Panc1 (cell line): ENCODE measurements at regions not wholly inside any gene's neighbourhood (a gene's known extent, or its start where the extent isn't known, plus 50 kb on each side); places are given as distances from the start of the nearest gene placed in this dataset.

Source experiments
- POLR2AphosphoS5 ChIP-seq: IDR thresholded peaks from 2 replicates; pipeline ENCODE4 v1.6.1; 2012; ENCODE audit warnings: mild to moderate bottlenecking, low read depth, low read length, moderate library complexity
- REST ChIP-seq, 2 experiments: IDR thresholded peaks; 2 replicates each; pipeline ENCODE4 v1.6.1; 2011 to 2012; ENCODE audit warnings: low read depth in 2 of 2, control low read depth in 1 of 2, low read length in 1 of 2, mild to moderate bottlenecking in 1 of 2, moderate library complexity in 1 of 2; ENCODE audit not compliant: insufficient read depth in 1 of 2
- SIN3A ChIP-seq: IDR thresholded peaks from 2 replicates; pipeline ENCODE4 v1.6.1; 2012; ENCODE audit warnings: low read depth, mild to moderate bottlenecking, low read length, moderate library complexity, borderline replicate concordance; ENCODE audit not compliant: insufficient read depth
- TF ChIP-seq, protein P1 (sequence below): fragments of 450-650 bp; IDR thresholded peaks from 2 replicates; pipeline ENCODE4 v1.5.1; 2017; ENCODE audit warnings: mild to moderate bottlenecking

DNA sequence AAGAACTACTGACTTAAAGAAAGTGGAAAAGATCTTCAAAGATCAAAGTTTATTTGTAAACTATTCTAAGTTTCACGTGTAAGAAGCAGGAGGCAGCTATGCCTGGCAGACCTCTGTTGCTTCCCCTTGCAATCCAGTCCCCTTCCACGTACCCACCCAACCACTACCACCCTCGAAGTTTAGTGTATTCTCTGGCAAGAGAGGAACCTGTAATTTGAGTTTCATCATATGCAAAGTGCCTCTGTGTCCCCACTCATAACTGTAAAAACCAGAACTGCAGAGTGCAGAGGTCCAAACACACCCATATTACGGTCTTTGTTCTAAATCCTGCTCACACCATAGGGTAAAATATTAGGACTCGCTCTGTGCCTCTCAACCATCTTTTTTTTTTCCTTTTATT lies 75.8 kb upstream of the FRY start:
- TF ChIP-seq, protein P1, sequence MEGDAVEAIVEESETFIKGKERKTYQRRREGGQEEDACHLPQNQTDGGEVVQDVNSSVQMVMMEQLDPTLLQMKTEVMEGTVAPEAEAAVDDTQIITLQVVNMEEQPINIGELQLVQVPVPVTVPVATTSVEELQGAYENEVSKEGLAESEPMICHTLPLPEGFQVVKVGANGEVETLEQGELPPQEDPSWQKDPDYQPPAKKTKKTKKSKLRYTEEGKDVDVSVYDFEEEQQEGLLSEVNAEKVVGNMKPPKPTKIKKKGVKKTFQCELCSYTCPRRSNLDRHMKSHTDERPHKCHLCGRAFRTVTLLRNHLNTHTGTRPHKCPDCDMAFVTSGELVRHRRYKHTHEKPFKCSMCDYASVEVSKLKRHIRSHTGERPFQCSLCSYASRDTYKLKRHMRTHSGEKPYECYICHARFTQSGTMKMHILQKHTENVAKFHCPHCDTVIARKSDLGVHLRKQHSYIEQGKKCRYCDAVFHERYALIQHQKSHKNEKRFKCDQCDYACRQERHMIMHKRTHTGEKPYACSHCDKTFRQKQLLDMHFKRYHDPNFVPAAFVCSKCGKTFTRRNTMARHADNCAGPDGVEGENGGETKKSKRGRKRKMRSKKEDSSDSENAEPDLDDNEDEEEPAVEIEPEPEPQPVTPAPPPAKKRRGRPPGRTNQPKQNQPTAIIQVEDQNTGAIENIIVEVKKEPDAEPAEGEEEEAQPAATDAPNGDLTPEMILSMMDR = no peak
- TF ChIP-seq POLR2AphosphoS5 = no peak
- no peak for TF ChIP-seq SIN3A
- TF ChIP-seq REST (IDR thresholded peaks at IDR 0.05; ENCODE audit: insufficient read depth in 1 of 2, low read depth in 2 of 2, low read length in 1 of 2) = no peak
